HG02943 (cell line): ENCODE measurements at regions not wholly inside any gene's neighbourhood (a gene's known extent, or its start where the extent isn't known, plus 50 kb on each side); places are given as distances from the start of the nearest gene placed in this dataset.

Experiments used
- ATAC-seq: cut with Tn5 transposase; IDR thresholded peaks from one replicate; pipeline ENCODE4 v1.9.1; 2021; ENCODE audit warnings: mild to moderate bottlenecking, low read depth, moderate library complexity; ENCODE audit not compliant: unreplicated experiment

DNA sequence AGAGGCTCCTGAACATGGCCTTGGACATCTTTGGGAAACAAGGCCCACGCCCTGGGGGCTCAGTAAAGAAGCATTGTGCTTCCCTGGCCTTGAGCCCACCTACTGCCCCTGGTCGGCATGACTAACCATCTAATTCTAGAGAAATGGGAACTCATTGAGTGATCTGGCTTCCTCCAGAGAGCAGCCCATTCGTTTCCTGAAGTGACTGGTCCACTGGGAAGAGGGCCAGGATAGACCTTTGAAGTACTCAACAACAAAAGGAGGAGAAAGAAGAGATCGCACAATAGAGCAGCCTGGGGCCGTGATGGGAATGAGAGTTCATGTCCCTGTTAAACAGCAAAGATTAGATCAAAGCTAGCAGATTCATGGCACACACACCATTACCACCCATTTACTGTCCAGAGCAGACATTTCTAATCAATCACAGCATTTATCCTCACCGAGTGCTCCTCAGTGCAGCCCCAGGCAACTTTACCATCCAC lies 514.4 kb upstream of the PROK2 start:
- no peak for ATAC-seq

DNA sequence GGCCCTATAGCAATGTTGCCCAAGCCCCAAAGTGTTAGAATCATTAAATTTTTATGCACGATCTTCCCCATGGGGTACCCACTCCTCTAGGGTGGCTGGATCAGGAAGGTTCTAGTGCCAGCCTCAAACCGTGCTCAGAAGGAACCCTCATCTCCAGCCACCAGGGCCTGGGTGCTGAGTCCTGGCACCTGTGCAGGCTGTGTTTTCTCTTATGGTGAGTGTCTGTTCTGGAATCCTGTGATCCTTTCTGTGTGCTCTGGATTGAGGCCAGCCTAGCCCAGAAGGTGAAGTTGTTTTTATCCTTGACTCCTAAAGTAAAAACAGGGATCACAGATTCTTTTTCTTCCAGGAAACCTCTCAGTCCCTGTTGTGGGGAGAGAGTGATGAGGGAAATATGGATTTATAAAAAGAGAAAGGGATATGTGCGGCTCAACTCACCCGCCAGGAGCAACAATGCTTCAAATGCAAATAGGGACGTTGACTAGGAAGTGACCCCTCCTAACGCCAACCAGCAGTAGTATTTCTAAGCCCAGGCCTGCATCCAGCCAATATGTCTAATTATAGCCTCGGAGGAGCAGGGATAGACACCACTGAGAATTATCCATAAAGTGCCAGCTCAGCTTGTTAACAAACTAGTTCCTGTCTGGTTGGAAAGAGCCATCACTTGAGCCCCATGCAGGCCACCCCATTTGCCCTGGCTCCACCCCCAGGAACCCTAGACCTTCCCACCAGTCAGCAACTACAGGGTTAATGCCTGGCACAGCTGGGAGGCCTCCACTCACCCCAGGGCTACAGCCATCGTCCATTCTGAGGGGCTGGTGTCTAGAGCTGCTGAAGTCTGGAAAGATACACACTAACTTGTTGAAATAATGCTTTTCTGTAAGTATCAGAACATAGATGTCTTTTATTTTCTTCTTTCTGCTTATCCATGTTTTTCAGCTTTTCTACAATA lies 513.5 kb upstream of the PROK2 start:
- no peak for ATAC-seq

DNA sequence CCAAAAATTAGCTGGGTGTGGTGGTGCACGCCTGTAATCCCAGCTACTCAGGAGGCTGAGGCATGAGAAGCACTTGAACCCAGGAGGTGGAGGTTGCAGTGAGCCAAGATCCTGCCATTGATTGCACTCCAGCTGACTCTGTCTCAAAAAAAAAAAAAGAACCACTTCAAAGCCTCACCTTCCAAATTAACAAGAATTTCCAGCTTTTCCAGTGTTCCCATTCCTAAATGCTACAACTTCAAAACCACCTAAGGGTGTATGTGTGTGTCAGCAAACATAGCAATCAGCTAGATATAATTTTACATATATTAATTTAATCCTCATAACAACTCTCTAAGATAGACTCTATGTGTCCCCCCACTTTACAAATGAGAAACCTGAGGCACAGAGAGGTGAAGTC lies 512.5 kb upstream of the PROK2 start:
- ATAC-seq, result no peak

DNA sequence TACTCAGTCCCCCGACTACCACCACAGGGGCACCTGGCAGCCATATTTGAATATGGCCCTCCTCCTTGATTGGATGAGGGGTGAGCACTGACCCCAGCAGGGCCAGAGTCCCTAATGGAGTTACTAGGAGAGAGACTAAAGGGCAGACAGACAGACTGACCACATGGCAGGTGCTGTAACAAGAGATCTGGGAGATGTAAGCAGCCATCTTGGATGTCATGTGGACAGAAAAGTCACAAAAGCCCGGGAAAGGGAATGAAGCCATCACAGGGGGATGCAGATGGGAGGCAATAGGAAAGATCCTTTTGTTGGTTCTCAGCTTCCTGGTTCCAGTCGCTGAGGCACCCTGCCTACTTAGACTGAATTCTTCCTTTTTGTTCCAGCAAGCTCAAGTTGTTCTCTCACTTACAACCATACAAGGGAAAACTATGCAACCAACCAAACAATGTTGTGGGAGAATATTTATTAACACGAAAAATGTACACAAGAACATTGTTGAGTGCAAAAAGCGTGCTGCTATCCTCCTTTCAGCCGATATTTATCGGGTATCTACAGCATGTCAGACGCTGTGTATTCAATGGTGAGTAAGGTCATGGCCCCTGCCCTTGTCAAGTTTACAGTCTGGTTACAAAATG lies 511.6 kb upstream of the PROK2 start:
- no peak for ATAC-seq

DNA sequence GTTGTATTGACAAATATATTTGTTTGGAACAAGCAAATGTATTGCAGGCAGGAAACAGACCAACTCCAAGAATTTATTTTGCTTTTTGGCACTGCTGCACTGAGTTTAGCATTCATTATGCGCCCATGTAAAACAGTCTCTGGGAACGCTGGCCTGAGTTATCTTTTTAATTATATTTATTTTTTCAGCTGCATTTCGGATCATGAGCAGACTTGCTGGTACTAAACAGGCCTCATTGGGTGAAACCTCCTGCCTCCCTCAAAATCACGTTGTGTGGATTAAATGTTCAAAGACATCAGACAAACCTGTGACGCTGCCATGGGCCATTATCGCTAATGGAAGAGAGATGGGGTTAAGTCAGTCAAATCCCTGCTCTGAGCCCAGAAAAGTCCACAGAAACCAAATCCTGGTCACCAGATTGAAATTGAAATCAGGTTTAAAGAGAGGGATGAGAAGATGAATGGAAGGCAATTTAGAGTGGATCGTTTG lies 511.1 kb upstream of the PROK2 start:
- ATAC-seq, result no peak

DNA sequence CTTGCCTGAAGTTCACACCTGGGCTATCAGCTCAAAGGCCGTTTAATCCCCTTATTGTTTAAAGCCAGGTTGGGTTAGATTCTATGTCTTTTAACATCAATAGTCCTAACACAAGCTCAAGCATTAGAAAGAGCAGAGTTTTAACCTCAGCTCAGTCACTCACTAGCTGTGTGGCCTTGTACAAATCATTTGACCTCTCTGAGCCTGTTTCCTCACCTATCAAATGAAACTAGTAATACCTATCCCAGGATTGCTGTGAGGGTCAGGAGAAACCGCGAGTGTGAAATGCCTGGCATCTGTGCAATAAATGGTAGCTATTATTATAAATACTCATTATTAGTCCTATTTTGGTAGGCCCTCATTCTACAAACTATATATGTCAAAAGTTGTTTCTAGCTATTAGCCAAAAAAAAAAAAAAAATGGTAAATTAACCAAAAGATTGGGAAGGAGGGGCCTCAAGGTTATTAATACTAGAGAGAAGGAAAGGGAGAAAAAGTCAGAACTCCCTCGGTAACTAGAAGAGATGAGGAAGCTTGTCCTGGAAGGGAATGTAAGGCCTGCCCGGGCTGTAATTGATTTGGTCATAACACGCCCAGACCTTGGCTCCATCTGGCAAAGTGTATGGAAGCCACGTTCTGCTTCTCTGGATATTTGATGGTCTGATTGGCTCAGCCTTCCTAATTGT lies 510.5 kb upstream of the PROK2 start:
- no peak for ATAC-seq

DNA sequence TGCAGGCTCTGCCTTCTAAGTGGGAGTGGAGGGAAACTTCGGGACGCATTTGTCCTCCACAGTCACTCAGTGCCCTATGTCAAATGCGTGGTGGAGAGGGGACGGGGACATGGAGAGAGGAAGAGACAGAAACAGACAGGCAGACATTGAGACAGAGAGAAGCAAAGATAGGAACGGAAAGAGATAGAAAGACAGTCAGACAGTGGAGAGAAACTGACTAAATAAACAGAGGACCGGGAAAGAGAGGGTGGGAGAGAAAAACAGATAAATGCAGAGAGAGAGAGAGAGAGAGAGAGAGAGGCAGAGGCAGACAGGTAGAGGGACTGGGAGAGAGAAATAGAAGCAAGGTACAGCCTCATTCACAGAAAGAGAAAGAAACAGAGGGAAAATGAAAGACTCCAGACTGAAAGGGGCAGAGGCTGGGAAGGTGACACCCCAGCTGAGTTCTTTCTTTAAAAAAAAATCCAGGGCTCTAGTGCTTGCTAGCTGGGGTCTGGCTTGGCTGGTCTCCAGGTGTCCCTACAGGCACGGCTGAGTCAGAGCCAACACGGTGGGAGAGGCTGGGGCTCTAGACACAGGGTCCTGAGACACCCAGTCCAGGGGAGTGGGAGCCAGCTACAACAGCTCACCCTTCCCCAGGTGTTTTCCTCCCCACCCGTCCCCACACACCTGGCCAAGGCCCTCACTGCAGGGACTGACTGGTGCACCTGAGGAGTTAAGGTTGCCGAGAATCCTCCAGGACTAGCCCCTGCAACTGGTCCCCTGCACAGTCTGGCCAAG lies 506.1 kb upstream of the PROK2 start:
- no peak for ATAC-seq

DNA sequence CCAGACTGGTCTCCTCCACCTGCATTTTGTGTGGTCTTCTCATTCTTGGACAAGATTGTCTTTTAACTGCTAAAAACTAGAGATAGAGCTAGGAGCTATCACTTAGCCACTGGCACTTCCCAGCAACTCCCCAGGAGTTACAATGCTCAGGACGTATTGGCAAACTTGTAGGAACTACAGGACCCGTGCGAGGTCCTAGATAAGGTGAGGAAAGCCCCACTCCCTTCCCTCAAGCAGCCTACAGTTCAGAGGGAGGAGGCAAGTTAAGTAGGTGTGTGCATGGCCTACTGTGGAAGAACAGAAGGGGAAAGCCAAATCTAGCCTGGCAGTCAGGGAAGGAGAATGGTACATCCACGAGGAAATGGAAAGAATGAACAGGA lies 504.7 kb upstream of the PROK2 start:
- ATAC-seq, result no peak

DNA sequence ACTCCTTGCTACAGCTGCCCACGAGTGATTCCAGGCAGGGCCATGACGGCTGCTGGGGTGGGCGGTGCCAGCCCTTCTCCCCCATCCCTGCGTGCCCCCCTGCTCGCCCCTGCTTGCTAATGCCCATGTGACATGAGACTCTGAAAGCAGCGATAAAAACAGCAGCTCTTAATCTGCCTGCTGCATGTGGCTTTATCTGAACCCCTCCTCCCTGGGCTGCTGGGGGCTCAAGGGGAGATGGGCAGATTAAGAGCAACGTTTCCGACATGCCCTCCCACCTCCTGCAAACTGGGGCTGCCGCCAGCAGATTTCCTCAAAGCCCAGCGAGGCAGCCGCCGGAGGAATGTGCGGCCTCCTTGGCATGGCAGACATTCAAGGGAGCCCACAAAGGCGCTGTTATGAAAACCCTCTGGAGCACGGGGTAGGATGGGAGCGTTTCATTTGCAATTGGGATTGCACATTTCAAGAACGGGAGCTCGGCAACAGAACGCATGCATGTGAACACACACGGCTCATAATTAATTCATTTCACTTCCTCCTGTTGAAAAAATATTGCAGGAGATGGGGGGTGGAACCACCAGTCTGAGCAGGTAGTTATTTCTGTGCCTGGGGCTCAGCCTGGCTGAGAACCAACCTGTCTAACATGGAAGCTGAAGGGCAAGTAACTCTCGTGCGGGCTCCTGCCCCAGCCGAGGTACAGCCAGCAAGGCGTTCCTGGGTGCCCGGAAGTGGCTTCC lies 504.2 kb upstream of the PROK2 start:
- ATAC-seq, result no peak

DNA sequence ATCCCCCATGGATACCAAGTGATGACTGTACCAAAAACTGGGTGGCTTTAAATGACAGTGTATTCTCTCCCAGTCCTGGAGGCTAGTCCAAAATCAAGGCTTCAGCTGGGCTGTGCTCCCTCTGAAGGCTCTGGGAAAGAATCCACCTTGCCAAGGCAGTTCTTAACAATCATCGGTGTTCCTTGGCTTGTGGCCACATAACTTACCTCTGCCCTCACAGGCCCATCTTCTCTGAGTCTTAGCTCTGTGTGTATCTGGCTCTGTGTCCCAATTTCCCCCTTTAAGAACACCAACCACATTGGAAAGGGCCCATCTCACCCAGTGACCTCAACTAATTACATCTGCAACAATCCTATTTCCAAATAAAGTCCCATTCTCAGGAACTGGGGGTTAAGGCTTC lies 503.0 kb upstream of the PROK2 start:
- ATAC-seq, result no peak

DNA sequence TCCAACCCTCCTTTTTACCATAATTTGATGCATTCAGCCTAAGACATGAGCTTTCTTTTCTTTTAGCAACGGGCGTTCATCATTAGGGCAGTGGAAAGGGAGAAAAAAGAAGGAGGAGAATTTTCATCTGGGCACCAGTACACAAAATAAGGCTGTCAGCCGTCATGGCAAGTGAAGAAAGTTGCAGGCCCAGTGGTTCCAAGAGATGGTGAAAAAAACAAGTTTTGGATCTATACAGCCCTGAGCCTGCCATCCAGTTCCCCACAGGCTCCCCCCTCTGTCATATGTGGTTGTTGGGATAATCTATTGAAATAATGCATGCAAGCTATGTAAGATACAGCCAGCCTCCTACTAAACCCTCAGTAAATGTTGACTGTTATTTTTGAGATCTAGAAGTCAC lies 500.6 kb upstream of the PROK2 start:
- ATAC-seq, result no peak

DNA sequence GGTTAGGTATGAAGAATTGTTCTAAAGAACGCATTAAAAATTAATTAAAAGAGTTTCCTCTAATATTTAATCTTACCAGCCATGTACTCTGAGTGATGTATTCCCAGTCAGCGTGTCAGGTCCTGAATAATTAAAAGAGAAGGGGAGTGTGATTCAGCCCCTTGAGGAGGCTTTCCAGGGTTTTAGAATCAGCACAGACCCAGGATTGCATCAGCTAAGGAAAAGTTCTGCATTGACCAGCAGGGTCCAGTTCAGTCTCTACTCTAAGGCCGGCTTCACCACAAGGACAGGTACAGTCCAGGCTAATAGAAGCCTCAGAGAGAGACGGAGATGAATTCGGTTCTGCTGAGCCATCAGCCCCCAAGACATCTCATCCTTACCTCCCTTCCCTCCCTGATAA lies 499.5 kb upstream of the PROK2 start:
- ATAC-seq, result no peak

DNA sequence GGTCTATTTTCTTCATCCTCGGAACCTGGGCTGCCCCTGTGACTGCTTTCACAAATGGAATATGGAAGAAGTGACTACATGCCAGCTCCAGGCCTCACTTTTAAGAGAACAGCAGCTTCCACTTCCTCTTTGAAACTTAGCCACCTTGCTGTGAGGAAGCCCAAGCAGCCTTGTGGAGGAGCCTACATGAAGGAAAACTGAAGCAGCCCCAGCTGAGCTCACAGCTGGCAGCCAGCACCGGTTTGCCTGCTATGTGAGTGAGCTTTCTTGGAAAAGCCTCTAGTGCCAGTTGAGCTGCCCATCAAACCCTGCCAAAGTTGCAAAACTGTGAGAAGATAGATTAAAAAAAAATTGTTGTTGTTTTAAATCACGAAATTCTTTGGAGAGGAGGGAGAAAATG lies 498.0 kb upstream of the PROK2 start:
- ATAC-seq, result no peak

DNA sequence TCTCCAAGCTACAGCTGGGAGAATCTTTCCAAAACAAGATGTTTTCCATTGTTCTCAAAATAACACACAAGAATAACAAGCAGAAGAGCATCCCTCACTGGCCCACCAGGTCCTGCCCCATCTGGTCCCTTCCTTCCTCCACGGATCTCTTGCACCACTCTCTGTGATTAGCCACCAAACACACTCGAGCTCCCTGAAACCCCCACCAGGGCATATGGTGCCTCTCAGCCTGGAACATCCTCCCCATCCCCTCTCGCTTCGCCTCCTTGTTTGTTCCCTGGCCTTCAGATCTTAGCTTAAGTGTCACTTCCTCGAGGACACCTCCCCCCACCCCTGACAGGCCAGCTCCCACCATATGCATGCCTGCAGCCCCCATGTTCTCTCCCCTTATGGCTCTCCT lies 496.6 kb upstream of the PROK2 start:
- no peak for ATAC-seq

DNA sequence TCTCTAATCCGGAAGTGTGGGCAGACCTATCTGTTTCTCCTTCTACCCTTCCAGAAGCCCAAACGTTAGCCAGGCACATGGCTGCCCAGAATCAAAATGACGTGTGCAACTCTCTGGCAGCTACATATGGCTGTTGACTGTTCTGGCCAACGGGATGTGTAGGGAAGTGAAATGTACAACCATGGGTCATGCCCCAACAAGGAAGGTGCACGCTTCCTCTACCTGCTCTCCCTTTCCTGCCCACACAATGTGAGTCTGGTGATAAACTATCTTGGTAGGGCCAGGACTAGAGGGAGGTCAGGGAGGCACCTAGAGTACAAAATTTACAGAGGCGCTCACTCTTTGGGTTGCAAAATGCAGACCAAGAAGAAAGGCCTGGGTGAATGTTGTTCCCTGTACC lies 495.9 kb upstream of the PROK2 start:
- ATAC-seq, result no peak

DNA sequence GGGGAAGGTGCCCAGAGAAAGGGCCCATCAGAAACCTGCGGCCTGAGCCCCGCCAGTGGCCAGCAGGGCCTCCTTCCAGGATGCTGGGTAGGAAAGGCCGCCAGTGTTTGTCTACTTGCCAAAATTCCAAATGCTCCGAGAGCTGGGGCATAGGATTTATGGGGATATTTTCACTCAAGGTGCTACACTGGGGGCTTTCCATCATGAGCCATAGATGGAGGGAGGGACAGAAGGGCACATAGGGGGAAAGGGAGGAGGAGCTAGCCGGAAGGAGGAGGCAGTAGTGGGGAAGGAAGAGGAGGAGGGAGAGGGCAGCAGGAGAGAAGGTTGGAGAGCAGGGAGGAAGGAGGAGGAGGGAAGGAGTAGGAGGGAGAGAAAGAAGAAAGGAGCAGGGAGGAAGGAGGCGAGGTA lies 494.7 kb upstream of the PROK2 start:
- no peak for ATAC-seq

DNA sequence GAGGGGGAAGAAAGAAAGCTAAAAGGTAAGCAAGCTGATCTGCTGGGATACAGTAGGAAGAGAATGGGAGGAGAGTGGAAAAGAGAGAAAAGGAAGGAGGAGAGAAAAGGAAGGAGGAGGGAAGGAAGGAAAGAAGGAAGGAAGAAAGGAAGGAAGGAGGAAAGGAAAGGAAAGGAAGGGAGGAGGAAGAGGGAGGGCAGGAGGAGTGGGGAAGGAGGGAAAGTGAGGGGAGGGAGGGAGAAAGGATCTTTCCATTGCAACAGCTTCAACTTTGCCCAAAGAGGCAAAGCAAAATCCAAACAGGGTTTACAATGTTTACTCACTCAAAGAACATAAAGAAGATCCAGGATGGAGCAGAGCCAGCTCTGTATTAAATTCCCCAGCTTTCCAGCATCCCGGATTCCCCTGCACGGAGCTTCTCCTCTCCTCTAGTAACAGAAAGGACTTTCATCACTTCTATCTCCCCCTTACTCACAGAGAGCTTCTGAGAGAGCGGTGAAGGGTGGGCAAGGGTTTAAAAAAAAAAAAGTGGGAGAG lies 494.2 kb upstream of the PROK2 start:
- ATAC-seq, result no peak

DNA sequence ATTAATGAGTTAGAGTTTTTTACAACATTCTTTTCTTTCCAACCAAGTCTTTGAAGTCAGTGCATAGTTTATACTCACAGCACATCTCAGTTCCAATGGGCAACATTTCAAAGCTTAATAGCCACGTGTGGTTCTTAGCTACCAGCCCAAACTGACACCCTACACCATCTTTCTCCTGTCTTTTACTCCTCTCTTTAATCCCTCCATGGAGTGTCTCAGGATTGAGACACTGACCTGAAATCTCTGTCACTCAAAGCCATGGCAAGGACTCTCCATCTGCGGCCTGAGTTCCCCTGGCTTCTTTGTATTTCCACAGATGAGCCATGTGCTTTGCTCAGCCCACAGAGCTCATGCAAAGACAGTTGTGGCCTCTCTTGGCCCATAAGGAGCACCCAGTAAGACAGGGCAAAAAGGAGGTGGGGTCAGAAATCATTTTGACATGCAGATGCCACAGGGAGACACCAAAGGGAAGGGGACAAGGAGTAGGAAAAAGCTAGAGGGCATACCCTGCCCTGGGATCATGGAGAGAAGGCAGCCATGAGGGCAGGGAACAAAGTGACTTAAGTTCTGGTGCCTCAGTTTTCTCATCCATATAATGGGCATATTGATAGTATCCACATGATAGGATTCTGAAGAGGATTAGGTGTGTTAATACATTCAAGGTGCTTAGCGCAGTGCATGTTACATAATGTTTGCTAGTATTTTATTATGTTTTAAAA lies 493.6 kb upstream of the PROK2 start:
- no peak for ATAC-seq

DNA sequence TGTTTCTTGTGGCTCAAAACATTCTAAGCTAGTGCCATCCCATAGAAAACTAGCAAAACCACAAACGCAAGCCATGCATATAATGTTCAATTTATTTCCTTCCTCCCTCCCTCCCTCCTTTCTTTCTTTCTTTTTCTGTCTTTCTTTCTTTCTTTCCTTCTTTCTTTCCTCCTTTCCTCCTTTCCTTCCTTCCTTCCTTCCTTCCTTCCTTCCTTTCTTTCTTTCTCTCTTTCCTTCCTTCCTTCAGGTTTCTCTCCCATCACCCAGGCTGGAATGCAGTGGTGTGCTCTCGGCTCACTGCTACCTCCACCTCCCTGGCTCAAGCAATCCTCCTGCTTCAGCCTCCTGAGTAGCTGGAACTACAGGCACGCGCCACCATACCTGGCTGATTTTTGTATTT lies 492.8 kb upstream of the PROK2 start:
- no peak for ATAC-seq
